ENCODE measurements at regions not wholly inside any gene's neighbourhood (a gene's known extent, or its start where the extent isn't known, plus 50 kb on each side); places are given as distances from the start of the nearest gene placed in this dataset.
"Not testable (repeated sequence)": the region's sequence is repeated elsewhere in the genome, so short reads cannot be mapped to it uniquely, and the experiment has no call there.

DNA sequence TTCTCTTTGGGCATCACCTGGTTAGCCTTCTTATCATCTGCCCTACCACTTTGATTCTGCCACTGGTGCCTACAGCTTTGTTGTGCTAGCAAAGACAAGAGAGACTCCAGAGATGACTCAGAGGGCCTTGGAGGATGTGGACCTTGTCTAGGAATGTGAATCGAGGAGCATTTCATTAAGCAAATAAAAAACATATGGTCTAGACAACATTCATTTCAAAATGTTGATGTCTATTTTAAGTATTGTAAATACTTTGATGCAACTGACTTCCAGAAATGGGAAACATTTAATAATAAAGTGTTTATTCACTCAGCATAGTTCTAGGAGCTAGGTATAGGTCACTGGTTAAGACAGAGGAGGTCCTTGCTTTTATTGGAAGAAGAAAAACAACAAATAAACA, 195.5 kb downstream of the CDCA7 start:
- no peak for DNase-seq

DNA sequence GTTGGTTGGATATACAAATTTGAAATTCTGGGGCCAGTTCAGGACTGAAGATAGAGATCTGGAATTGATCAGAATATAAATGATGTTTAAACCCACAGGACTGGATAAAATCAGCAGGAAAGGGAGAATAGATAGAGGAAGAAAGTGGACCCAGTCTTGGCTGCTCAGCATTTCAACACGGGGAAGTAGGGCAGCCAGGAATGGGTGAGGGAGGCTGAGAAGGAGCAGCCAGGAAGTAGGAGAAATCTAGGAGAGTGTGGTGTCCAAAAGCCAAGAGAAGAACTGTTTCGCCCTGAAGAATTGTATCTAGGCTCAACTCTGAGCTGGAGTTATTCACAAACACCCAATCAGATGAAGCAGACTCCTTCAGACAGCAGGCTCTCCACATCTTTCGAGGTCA, 197.9 kb downstream of the CDCA7 start:
- DNase-seq = no peak

DNA sequence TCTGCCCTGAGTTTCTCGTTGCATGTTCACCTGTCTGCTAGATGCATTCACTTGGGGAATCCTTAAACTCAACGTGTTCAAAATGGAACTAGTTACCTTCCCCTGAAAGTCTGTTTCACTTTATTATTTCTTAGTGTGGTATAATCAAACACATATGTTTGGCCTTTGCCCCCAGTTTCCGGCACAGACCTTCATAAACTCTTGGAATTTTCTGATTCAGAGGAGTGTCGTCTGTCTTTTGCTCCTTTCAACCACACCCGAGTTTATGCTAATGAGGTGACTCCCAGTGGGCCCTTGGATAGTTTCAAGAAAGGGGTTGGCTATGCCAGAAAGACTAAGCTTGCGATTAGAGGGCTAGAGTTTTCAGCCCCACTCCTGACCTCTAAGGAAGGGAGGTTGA, 198.9 kb downstream of the CDCA7 start:
- DNase-seq = no peak

DNA sequence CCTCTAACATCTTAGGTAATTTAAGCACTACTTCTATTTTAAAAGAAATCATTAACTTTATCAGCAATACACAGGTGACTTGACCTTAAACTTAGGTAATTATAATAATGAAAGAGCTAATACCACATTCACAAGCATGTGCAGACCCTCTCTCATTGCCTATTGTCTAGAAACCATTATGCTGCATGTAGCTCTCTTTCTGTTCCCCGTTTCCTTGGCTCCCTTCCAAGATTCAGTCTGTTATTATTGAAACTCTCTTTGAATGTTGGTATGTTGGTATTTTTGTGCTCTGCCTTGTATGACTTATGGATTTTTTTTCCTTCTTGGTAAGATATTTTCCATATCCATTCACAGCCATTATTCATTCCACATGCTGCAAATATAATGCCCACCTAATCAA, 201.2 kb downstream of the CDCA7 start:
- DNase-seq = no peak

DNA sequence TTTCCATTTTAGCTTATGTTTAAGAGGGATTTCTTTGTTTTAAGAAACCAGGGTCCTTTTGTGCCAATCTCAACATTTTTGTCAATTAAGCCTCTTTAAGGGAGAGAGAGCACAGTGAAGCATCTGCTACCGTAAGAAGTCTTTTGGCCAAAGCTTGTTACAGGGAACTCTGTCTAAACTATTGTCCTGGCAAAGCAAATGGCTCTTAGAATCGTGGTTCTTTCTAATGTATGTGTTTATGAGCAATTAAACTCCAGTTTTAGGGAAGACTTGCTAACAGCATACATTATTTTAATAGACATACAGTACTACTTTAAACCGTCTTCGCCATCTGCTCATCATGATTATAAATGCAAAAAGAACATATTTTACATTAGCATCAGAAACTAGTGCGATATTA, 202.1 kb downstream of the CDCA7 start:
- no peak for DNase-seq

DNA sequence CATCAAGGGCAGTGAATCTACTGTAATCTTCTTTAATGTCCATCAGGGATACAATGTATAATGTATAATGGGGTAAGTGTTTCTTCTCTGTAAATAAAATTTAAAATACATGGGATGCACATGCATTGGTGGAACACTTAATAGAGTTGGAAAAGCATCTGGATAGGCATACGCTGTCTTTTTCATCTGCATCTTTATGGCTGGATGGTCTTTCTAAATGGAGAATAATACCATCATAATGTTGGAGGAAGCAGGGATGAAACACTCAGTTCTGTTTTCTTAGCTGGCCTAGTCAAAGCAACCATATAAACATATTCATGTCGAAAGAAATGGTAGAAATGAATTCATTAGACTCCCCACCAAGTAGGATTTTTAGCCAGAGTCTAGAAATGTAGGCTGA, 202.8 kb downstream of the CDCA7 start:
- no peak for DNase-seq

DNA sequence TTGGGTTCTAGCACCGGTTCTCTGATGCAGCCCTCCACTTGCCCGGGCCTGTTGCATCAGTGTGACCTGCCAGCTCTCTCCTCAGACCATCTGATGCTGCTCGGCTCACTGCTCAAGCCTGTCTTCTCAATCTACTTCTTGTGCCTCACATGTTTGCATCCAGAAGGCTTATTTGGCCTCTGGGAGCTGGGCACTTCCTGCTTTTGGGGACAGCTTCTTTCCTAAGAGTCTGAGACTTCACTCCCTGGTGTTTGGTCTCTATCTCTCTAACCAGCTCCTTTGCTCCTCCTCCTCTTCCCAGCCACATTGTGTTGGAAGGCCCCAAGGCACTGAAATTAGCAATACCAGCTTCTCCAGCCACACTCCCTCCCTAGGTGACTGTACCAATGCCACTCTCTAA, 212.8 kb downstream of the CDCA7 start:
- DNase-seq = no peak

DNA sequence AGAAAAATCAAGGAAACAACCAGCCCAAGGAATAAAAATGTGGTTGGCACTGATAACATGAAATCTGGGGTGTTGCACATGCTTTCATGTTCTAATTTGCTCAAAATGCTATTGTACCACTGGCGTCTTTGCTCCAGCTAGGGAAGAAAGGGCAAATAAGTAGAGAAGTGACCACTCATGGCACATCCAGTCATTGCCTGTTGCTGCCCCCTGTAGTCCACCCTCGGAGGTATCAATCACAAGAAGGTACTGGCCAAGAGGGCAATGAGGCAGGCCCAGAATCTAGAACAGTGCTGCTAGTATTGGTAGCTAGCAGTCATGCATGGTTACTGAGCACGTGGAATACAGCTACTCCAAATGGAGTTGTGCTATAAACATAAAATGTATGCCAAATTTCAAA, 213.4 kb downstream of the CDCA7 start:
- DNase-seq = no peak

DNA sequence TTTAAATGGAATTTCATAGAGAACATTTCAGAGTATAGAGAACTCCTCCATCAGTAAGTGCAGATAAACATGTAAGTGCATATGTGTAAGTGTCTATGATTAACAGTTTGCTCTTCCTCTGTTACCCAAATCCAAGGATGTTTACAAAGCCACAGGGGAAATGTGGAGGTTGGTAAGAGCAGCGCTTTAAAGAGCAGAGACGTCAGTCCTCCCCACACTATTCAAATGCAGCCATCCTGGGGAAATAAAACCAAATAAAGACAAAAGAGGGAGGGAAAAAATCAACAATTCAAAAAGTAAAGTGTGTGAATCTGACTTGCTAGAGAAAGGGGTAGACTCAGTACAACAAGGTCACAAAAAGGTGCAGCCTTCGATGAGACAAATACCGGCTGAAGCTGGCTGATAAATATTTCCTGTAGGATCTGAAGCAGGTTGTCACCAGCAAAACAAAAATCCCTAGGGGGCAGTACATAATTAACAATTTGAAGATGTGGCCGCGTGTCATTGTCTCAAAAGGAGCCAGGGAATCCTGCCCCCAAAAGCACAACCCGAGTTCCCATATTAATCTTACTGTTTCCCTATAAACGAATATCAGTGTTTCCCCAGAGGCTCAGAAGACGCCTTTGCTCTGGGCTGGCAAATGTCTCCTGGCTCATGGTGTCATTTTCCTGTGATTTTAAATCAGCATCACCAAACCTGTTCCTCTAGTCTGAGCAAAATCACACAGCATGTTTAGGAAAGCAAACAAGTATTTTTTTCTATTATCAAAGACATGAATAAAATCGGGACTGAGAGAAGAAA, 216.5 kb downstream of the CDCA7 start:
- DNase-seq = no peak

DNA sequence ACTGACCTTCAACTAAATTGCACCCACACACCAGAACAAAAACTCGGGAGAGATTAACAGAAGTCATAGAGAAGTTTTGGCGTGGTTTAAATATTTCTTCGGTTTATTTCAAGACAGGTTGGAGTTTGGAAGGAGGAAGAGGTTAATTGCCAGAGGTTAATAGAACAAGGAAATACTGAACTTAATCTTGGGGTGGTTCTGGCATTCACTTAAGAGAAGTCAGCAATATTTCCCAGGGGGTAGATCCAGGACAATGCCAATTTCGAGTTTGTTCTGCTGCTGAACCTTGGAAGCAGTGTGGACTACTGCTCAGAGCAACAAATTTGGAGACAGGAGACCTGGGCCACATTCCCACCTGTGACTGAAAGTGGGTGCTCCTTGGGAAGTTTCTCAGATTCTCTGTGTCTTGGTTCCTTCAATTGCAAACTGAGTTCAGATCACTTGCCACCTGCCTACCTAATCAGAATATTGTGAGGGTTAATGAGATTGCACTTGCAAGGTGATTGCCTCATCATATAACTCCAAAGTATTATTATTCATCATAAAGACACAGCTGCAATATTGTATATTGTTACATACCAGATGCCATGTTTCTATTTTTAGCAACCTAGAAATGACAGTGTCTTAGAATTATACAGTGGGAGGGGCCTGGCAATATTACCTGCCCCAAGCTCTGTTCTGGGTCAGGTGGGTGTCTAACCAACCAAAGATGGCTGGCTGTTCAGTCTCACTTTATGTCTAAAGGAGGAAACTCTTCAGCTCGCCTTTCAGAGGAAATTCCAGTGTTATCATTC, 217.4 kb downstream of the CDCA7 start:
- no peak for DNase-seq

DNA sequence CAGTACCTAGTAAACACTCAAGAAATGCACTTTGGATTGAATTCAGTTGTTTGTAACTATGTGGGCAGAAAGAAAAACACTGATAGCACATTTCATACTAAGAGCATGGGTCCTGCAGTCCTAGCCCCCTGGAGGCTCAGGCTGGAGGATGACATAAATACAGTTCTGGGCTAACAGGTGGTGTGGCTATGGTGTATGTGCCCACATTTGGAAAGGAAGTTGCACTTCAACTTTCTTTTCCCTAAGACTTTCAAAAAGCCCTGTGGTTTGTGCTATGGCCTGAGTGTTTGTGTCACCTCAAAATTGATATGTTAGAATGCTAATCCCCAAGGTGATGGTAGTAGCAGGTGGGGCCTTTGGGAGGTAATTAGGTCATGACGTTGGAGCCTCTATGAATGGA, 218.2 kb downstream of the CDCA7 start:
- DNase-seq = no peak

DNA sequence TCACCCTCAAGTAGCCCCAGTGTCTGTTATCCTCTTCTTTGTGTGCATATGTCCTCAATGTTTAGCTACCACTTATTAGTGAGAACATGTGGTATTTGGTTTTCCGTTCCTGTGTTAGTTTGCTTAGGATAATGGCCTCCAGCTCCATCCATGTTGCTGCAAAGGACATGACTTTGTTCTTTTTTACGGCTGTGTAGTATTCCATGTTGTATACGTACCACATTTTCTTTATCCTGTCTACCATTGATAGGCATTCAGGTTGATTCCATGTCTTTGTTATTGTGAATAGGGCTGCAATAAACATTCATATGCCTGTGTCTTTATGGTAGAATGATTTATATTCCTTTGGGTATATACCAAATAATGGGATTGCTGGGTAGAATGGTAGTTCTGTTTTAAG, 219.1 kb downstream of the CDCA7 start:
- DNase-seq = not testable (repeated sequence)

DNA sequence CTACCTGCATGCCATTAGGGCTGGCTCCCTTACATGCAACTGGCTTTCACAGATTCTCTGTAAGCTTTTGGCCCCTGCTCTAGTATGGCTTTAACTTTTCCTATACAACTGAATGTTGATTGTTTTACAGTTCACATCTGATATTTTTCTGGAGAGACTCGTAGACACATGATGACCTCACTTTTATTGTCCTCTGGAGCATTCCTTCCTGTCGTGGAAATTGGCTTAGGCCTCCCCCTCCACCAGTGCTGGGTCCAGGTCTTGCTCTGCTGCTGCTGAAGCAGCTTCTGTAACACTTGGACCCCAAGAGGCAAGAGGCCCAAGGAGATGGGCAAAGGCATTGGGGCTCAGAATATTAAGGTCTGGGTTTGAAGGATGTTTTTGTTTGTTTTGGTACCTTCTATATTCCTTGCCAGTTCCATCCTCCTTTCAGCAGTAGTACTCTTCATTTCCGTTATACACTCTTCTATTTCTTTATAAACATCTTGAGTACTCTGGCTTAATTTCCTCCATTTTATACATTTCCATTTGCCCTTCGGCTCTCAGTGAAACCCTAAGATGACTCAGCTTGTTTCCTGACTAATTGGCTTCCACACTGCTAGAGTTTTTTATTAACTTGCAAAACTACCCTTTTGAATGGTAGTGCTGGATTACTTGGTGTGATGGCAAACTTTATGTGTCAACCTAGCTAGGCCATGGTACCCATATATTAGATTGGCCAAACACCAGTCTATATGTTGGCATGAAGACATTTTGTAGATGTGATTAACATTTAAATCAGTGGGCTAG, 219.8 kb downstream of the CDCA7 start:
- no peak for DNase-seq

DNA sequence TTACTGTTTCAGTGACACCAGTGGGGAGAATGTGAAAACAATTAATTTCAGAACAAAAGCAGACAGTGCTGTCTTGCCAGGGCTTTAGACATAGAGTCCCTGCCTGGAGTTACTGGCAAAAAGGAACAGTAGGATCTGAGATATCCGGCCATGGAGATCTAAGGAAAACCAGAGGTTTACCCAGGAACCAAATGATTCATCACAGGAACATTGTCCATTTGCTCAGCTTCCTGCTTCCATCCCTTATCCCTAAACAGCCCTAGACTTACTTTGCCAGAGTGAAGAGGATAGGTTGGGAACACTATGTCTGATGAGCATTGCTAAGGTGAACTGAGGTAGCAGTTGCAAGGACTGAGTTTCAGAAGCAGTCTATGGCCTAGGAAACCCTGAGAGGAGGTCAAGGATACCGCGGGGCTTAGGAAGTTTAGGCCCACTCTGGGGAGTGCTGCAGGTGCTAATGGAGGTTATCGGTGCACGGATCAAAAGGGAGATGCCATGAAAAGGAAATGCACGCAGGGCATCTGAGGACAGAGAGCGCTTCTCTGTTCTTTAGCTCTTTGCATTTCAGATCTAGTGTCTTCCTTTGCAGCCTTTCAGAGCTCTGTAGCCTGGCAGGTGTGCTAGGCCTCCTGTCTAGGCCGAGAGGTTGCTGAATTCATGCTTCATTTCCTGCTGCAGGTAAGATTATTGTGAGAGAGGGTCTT, 223.9 kb downstream of the CDCA7 start:
- no peak for DNase-seq

DNA sequence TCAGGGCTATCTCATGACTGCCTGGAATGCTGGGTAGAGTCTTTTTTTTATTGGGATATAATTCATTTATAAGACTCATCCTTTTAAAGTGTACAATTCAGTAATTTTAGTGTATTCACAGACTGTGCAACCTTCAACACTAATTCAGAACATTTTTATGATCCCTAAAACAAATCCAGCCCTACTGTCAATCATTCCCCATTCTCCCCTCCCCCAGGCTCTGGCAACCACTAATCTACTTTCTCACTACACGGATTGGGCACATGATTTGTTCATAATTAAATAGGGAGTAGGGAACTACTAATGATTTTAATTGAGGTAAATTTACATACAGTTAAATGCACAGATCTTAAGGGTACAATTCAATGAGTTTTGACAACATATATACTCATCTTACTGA, 225.7 kb downstream of the CDCA7 start:
- DNase-seq = no peak

DNA sequence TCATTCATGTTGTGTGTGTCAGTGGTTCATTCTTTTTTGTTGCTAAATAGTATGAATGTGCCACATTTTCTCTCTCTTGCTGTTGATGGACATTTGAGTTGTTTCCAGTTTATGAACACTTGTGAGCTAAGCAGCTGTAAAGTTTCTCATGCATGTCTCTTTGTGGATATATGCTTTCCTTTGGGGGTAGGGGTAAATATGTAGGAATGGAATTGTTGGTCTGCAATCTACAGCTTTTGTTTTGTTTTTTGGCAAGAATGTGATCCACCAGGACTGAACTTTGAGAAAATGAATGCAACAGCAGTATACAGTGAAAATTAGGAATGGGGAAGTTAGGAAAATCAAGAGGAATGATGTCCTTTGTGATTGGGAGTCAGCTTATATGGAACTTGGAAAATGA, 226.3 kb downstream of the CDCA7 start:
- no peak for DNase-seq

DNA sequence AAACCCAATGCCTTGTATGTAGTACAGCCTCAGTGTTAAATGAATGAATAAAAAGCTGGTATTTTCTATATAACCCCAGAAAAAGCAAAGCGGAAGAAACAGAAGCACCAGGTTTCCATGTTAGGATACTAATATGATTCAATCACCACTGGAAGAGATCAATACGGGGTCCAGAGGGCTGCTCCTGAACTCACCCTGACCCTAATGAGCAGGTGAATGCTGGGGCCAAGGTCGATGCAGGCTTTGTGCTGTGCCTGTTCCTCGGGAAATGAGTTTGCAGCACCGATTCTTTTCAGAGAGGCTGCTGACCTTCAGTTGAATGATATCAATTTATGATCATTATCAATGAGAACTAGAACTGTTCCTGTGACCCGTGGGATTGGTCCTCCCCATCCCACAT, 228.5 kb downstream of the CDCA7 start:
- no peak for DNase-seq

DNA sequence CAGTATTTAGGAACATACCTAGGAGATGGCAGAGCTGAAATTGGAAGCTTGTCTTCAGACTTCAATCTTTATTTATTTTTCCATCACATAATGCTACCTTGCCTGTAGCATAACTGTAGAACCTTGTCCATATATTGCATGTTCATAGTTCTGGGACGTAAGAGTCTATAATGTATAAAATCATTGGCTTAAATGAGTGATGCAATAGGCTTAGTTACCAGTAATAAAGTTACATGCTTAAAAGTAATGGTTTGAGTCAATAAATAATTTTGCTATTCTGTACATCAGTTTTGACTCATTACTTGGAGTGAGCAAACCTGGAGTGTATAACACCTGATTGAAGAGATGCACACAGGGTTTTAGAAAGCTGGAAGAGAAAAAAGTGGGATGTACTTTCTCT, 229.3 kb downstream of the CDCA7 start:
- DNase-seq = no peak

DNA sequence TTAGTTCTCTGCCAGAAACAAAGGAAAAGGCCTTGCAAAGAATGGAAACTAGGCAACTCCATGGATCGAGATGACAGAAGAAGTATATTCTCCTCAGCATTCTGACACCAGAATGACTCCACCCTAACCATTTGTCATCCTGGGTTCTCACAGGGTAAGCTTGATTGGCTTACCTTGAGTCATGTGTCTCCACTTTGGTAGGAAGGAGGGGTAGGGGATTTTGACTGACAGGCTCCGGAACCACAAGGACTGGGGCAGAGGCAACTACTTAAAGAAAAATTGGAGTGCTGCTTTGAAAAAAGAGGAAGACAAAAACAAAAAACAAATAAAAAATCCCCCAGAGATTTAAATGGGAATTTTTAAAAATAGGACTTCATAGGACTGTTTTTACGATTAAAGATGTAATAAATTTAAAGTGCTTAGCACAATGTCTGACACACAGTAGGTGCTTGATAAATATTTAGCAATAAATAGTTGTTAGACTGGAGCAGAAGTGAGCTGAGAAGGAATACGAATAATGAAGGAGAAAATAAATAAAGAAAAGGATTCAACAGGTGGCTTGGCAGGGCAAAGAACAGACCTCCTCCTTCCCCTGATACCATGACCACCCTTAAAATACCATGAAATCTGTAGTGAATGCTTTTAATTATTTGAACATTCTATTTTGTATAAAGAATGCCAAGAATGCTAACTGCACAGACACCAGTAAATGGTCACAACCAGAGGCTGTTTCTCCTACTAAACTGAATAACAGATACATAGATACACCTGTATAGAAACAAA, 230.2 kb downstream of the CDCA7 start:
- DNase-seq = no peak

DNA sequence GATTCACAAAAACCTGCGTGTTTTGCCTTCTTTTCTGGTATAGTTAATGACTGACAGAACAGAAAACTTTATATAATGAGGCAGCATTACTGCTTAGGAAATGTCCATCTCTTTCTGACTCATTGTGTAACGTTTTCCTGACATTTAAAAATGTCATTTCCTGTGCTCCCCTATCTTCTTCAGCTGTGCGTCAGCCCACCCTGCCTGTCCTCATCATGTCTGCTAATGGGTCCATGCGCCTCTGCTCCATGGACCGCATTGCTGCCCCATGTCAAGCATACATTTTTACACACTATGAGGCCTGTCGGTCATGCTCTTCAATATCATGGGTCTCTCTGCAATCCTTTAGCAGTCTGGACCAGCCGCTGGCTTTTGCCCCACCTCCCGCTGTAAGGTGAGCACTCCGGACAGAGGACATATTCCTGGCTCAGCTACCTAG, 234.3 kb downstream of the CDCA7 start:
- DNase-seq = no peak

DNA sequence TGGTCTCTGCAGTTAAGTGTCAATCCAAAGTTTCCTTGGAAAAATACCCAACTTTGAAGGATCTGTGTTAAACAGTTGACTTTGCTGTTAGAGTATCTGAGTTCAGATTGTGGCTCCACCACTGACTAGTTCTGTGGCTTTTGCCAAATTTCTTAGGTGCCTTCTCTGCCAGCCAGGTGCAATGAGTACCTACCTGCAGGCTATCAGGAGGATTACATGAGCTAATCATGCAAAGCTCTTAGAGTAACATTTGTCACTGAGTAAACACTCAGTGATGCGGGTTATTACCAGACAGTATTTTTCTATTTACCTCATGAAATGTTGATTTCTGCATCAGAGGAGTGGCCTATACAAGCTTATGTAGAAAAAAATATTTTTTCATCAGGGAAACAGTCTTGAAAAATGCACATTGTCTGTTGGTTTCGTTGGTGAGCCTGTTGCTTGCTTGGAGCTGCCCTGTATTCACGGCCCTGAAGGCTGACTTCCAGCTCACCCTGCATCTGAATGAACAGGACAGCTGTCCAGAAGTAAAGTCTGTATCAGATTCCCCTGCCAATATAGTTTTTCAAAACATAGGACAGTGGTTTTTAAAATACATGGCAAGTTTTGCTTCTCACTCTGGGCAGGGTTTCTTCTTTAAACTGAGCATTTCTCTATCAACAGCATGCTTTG, 235.1 kb downstream of the CDCA7 start:
- DNase-seq = no peak

Data from stimulated activated naive CD4-positive, alpha-beta T cell (primary cell).